ENCODE measurements at regions not wholly inside any gene's neighbourhood (a gene's known extent, or its start where the extent isn't known, plus 50 kb on each side); places are given as distances from the start of the nearest gene placed in this dataset.

- H3K4me1 ChIP-seq (ENCODE audit: control insufficient read depth, insufficient read depth, low read length, poor library complexity, severe bottlenecking), result no peaks in the 10 kb centered on the region
- H3K27ac ChIP-seq (ENCODE audit: low read depth, low read length, severe bottlenecking), result peak overlapping the region; percentile 41
- WGBS, 2 experiments (ENCODE audit: insufficient coverage in 2 of 2), result 90% methylated on average over 2 of the region's 4 CpGs
- H3K4me3 ChIP-seq (ENCODE audit: extremely low read depth, insufficient read depth, low read length, poor library complexity, severe bottlenecking), result no peak overlapping the region
- H3K9me3 ChIP-seq (ENCODE audit: control insufficient read depth, low read length), result no peaks in the 10 kb centered on the region
- no peaks in the 10 kb centered on the region for H3K36me3 ChIP-seq (ENCODE audit: control insufficient read depth, insufficient read depth, low read length)
Measured at GRCh38 chr1:67948151-67949080, 102.0 kb downstream of the DIRAS3 start.

GRCh38 chr1:67947114-67947513 is 103.3 kb downstream of the DIRAS3 start:
- no peaks in the 10 kb centered on the region for H3K36me3 ChIP-seq (ENCODE audit: control insufficient read depth, insufficient read depth, low read length)
- H3K9me3 ChIP-seq (ENCODE audit: control insufficient read depth, low read length), result no peaks in the 10 kb centered on the region
- no peak overlapping the region for H3K27ac ChIP-seq (ENCODE audit: low read depth, low read length, severe bottlenecking)
- H3K4me1 ChIP-seq (ENCODE audit: control insufficient read depth, insufficient read depth, low read length, poor library complexity, severe bottlenecking), result no peaks in the 10 kb centered on the region
- WGBS, 2 experiments (ENCODE audit: insufficient coverage in 2 of 2), result 81 to 94% methylated on average over 3 to 6 of the region's 7 CpGs
- H3K4me3 ChIP-seq (ENCODE audit: extremely low read depth, insufficient read depth, low read length, poor library complexity, severe bottlenecking), result no peak overlapping the region

- WGBS, 2 experiments (ENCODE audit: insufficient coverage in 2 of 2), result 92 to 100% methylated on average over 2 of the region's 7 CpGs
- Histone ChIP-seq H3K36me3 (ENCODE audit: control insufficient read depth, insufficient read depth, low read length) (no peaks in the 10 kb centered on the region), H3K9me3 (ENCODE audit: control insufficient read depth, low read length) (no peaks in the 10 kb centered on the region), H3K4me3 (ENCODE audit: extremely low read depth, insufficient read depth, low read length, poor library complexity, severe bottlenecking) (no peak overlapping the region), H3K27ac (ENCODE audit: low read depth, low read length, severe bottlenecking) (peak overlapping the region; percentile 24), H3K4me1 (ENCODE audit: control insufficient read depth, insufficient read depth, low read length, poor library complexity, severe bottlenecking) (no peaks in the 10 kb centered on the region)
Measured at GRCh38 chr1:67945733-67946374, 104.6 kb downstream of the DIRAS3 start.

GRCh38 chr1:67942274-67942673 is 108.2 kb downstream of the DIRAS3 start:
- no peak overlapping the region for H3K27ac ChIP-seq (ENCODE audit: low read depth, low read length, severe bottlenecking)
- H3K4me3 ChIP-seq (ENCODE audit: extremely low read depth, insufficient read depth, low read length, poor library complexity, severe bottlenecking), result no peak overlapping the region
- H3K36me3 ChIP-seq (ENCODE audit: control insufficient read depth, insufficient read depth, low read length), result no peaks in the 10 kb centered on the region
- H3K4me1 ChIP-seq (ENCODE audit: control insufficient read depth, insufficient read depth, low read length, poor library complexity, severe bottlenecking), result peaks cover 19% of the 10 kb centered on the region
- H3K9me3 ChIP-seq (ENCODE audit: control insufficient read depth, low read length), result no peaks in the 10 kb centered on the region

- H3K9me3 ChIP-seq (ENCODE audit: control insufficient read depth, low read length), result no peaks in the 10 kb centered on the region
- H3K4me3 ChIP-seq (ENCODE audit: extremely low read depth, insufficient read depth, low read length, poor library complexity, severe bottlenecking), result no peak overlapping the region
- H3K4me1 ChIP-seq (ENCODE audit: control insufficient read depth, insufficient read depth, low read length, poor library complexity, severe bottlenecking), result peaks cover 19% of the 10 kb centered on the region
- H3K36me3 ChIP-seq (ENCODE audit: control insufficient read depth, insufficient read depth, low read length), result no peaks in the 10 kb centered on the region
- WGBS, 2 experiments (ENCODE audit: insufficient coverage in 2 of 2), result 80% methylated on average over 1 of the region's 3 CpGs; no CpG with 5 or more reads in 1 of the 2 experiments
- no peak overlapping the region for H3K27ac ChIP-seq (ENCODE audit: low read depth, low read length, severe bottlenecking)
Measured at GRCh38 chr1:67941746-67942145, 108.5 kb upstream of the GNG12 start.

- Histone ChIP-seq H3K4me3 (ENCODE audit: extremely low read depth, insufficient read depth, low read length, poor library complexity, severe bottlenecking) (no peak overlapping the region), H3K9me3 (ENCODE audit: control insufficient read depth, low read length) (no peaks in the 10 kb centered on the region), H3K36me3 (ENCODE audit: control insufficient read depth, insufficient read depth, low read length) (no peaks in the 10 kb centered on the region), H3K4me1 (ENCODE audit: control insufficient read depth, insufficient read depth, low read length, poor library complexity, severe bottlenecking) (peaks cover 19% of the 10 kb centered on the region), H3K27ac (ENCODE audit: low read depth, low read length, severe bottlenecking) (no peak overlapping the region)
- WGBS, 2 experiments (ENCODE audit: insufficient coverage in 2 of 2), result 83 to 95% methylated on average over 4 of the region's 4 CpGs
Measured at GRCh38 chr1:67941155-67941554, 107.9 kb upstream of the GNG12 start.

GRCh38 chr1:67939942-67940341 is 106.7 kb upstream of the GNG12 start:
- H3K4me3 ChIP-seq (ENCODE audit: extremely low read depth, insufficient read depth, low read length, poor library complexity, severe bottlenecking), result no peak overlapping the region
- H3K27ac ChIP-seq (ENCODE audit: low read depth, low read length, severe bottlenecking), result peak overlapping the region; percentile 73
- WGBS, 2 experiments (ENCODE audit: insufficient coverage in 2 of 2), result 87% methylated on average over 2 of the region's 2 CpGs

GRCh38 chr1:67939186-67939743 is 106.0 kb upstream of the GNG12 start:
- Histone ChIP-seq H3K9me3 (ENCODE audit: control insufficient read depth, low read length) (no peaks in the 10 kb centered on the region), H3K36me3 (ENCODE audit: control insufficient read depth, insufficient read depth, low read length) (no peaks in the 10 kb centered on the region), H3K4me3 (ENCODE audit: extremely low read depth, insufficient read depth, low read length, poor library complexity, severe bottlenecking) (no peak overlapping the region), H3K4me1 (ENCODE audit: control insufficient read depth, insufficient read depth, low read length, poor library complexity, severe bottlenecking) (peaks cover 19% of the 10 kb centered on the region), H3K27ac (ENCODE audit: low read depth, low read length, severe bottlenecking) (peak overlapping the region; percentile 73)
- 81 to 100% methylated on average over 1 to 5 of the region's 5 CpGs for WGBS, 2 experiments (ENCODE audit: insufficient coverage in 2 of 2)

More at GRCh38 chr1:67939942-67940341, 106.7 kb upstream of the GNG12 start:
- Histone ChIP-seq H3K36me3 (ENCODE audit: control insufficient read depth, insufficient read depth, low read length) (no peaks in the 10 kb centered on the region), H3K9me3 (ENCODE audit: control insufficient read depth, low read length) (no peaks in the 10 kb centered on the region), H3K4me1 (ENCODE audit: control insufficient read depth, insufficient read depth, low read length, poor library complexity, severe bottlenecking) (peaks cover 19% of the 10 kb centered on the region)

GRCh38 chr1:67937651-67938050 is 104.4 kb upstream of the GNG12 start:
- Histone ChIP-seq H3K36me3 (ENCODE audit: control insufficient read depth, insufficient read depth, low read length) (no peaks in the 10 kb centered on the region), H3K4me3 (ENCODE audit: extremely low read depth, insufficient read depth, low read length, poor library complexity, severe bottlenecking) (no peak overlapping the region), H3K4me1 (ENCODE audit: control insufficient read depth, insufficient read depth, low read length, poor library complexity, severe bottlenecking) (peaks cover 19% of the 10 kb centered on the region), H3K9me3 (ENCODE audit: control insufficient read depth, low read length) (no peaks in the 10 kb centered on the region), H3K27ac (ENCODE audit: low read depth, low read length, severe bottlenecking) (no peak overlapping the region)
- 82 to 89% methylated on average over 5 to 7 of the region's 9 CpGs for WGBS, 2 experiments (ENCODE audit: insufficient coverage in 2 of 2)

- H3K9me3 ChIP-seq (ENCODE audit: control insufficient read depth, low read length), result no peaks in the 10 kb centered on the region
- H3K36me3 ChIP-seq (ENCODE audit: control insufficient read depth, insufficient read depth, low read length), result no peaks in the 10 kb centered on the region
- H3K4me1 ChIP-seq (ENCODE audit: control insufficient read depth, insufficient read depth, low read length, poor library complexity, severe bottlenecking), result peaks cover 19% of the 10 kb centered on the region
- no peak overlapping the region for H3K4me3 ChIP-seq (ENCODE audit: extremely low read depth, insufficient read depth, low read length, poor library complexity, severe bottlenecking)
- WGBS, 2 experiments (ENCODE audit: insufficient coverage in 2 of 2), result 100% methylated on average over 1 of the region's 3 CpGs; no CpG with 5 or more reads in 1 of the 2 experiments
- H3K27ac ChIP-seq (ENCODE audit: low read depth, low read length, severe bottlenecking), result no peak overlapping the region
Measured at GRCh38 chr1:67937010-67937409, 103.7 kb upstream of the GNG12 start.
